RWPE1 (cell line): ENCODE measurements at regions not wholly inside any gene's neighbourhood (a gene's known extent, or its start where the extent isn't known, plus 50 kb on each side); places are given as distances from the start of the nearest gene placed in this dataset.

Source experiments
- CTCF ChIA-PET: fragments of 350-600 bp; sonication (Branson Sonifier 250); formaldehyde crosslinking; extraction: SDS; loops from one replicate; lab custom pipeline; 2021; lab: Yijun Ruan, JAX
- POLR2A ChIA-PET: fragments of 400-600 bp; formaldehyde crosslinking; extraction: SDS; loops from one replicate; lab custom pipeline; 2020; ENCODE audit warnings: antibody characterized with exemption; ENCODE audit not compliant: low non-redundant PET; lab: Yijun Ruan, JAX
- DNase-seq: peaks from one replicate; pipeline ENCODE4 v3.0.0; 2012; ENCODE audit warnings: low spot score
- H3K27ac ChIP-seq: fragments of 450-650 bp; 2 replicates; pipeline ENCODE4 v1.5.1; 2017
- TF ChIP-seq, protein P1 (sequence below): fragments of 450-650 bp; conservative IDR thresholded peaks from 2 replicates; pipeline ENCODE4 v1.5.1; 2017; ENCODE audit warnings: low read depth, mild to moderate bottlenecking

DNA sequence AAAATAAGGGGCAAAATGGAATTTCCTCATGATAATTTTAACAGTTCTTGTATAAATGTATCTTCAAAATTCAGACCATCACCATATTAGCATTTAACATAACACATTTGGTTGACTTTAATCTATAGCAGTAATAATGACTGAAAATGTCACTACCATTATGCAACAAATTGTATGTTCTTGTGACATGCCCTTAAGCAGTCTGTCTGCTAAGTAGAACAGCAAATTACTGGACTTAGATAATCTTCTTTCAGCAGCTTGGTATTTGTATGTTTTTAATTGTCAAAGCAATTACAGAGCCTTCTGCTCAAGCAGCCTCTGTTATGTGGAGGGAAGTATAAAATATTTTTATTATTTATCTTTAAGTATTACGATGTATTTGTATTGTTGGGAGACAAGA, 214.3 kb upstream of the NXPH2 start:
- TF ChIP-seq, protein P1, sequence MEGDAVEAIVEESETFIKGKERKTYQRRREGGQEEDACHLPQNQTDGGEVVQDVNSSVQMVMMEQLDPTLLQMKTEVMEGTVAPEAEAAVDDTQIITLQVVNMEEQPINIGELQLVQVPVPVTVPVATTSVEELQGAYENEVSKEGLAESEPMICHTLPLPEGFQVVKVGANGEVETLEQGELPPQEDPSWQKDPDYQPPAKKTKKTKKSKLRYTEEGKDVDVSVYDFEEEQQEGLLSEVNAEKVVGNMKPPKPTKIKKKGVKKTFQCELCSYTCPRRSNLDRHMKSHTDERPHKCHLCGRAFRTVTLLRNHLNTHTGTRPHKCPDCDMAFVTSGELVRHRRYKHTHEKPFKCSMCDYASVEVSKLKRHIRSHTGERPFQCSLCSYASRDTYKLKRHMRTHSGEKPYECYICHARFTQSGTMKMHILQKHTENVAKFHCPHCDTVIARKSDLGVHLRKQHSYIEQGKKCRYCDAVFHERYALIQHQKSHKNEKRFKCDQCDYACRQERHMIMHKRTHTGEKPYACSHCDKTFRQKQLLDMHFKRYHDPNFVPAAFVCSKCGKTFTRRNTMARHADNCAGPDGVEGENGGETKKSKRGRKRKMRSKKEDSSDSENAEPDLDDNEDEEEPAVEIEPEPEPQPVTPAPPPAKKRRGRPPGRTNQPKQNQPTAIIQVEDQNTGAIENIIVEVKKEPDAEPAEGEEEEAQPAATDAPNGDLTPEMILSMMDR: no peak
- DNase-seq: no peak
- no peak overlapping the region for H3K27ac ChIP-seq
- POLR2A ChIA-PET: no interaction called here
- CTCF ChIA-PET: interaction anchor here (0.6 kb wide), 1 partner anchor 444 kb away, joined by 5 read pairs; no protein-coding TSS in a partner anchor

DNA sequence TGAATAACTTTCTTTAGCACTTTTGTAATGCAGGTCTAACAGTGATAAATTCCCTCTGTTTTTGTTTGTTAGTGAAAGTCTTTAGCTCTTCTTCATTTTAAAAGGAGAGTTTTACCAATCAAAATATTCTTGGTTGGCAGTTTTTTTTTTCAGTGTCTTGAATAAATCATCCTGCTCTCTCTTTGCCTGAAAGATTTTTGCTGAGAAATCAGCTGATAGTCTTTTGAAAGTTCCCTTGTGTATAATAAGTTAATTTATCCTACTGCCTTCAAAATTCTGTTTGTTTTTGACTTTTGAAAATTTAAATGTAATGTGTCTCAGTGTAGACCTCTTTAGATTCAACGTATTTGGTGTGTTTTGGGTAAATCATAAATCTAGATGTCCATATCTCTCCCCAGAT, 205.7 kb upstream of the NXPH2 start:
- CTCF ChIA-PET: interaction anchor here (0.7 kb wide), 1 partner anchor 145 kb away, joined by 3 read pairs; no protein-coding TSS in a partner anchor
- TF ChIP-seq, protein P1: no peak
- POLR2A ChIA-PET: no interaction called here
- no peak for DNase-seq
- H3K27ac ChIP-seq: no peak overlapping the region

DNA sequence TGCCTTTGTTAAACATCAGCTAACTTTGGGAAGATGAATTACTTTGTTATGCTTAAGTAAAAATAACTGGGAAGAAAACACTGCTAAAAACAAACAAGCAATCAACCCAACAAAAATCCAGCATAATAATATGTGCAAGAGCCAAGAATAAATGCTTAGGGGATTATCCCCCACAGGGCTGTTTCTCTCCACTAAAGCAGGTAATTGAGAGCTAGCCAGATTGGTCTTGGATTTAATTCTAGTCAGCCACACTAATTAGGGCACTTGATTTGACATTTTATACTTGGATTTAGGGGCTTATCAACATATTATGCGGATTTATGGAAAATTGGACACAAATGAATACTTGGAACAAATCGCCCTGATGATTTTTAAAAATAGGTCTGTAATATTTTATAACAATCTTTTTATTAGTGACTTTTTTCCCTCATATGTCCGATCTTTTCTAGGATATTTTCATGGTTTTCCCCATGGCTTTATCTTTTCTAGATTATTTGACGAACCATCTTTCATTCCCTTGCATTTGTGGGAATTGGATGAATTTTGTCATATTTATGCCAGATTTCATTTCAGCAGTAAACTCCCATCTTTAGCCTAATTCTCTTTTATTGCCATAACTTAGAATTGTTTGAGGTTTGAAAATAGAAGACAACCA, 199.1 kb upstream of the NXPH2 start:
- CTCF ChIA-PET: no interaction called here
- TF ChIP-seq, protein P1: no peak
- no peak overlapping the region for H3K27ac ChIP-seq
- no peak for DNase-seq
- POLR2A ChIA-PET: no interaction called here

DNA sequence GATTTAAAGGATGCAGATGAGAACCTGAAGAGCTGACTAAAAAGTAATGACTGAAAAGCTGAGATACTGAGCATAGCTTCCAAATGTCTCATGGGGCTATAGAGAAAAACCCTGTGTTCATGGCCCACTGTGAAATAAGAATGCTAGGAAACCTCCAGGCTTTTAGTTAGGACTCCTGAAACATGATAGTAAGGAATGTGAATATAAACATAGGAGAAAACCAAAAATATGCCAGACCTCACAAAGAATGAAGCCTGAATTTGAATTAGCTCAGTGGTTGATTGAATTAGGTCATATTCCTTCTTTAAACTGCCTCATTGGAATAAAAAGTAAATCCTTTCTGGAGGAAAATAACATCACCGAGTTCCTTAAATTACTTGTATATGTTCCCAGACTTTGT, 194.5 kb upstream of the NXPH2 start:
- ChIA-PET CTCF (no interaction called here), POLR2A (no interaction called here)
- no peak for DNase-seq
- TF ChIP-seq, protein P1: no peak
- no peak overlapping the region for H3K27ac ChIP-seq

DNA sequence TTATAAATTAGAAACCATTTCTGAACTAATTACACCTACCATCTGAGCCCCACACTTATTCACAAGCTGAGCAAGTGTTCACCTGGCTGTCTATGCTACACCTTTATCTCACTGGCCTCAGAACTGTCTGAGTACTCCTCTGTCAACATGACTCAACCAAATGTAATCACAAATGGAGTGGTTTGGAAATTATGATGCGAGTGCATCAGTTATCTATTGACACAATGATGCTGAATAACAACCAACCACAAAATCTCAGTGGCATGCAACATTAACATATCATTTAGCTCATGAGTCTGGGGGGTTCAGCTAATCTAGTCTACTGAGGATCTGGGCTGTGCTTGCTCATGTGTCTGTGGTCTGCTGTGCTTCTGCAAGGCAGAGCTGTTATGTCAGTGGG, 184.2 kb upstream of the NXPH2 start:
- no peak overlapping the region for H3K27ac ChIP-seq
- peak; percentile 13 for DNase-seq
- ChIA-PET CTCF (no interaction called here), POLR2A (no interaction called here)
- TF ChIP-seq, protein P1: no peak

DNA sequence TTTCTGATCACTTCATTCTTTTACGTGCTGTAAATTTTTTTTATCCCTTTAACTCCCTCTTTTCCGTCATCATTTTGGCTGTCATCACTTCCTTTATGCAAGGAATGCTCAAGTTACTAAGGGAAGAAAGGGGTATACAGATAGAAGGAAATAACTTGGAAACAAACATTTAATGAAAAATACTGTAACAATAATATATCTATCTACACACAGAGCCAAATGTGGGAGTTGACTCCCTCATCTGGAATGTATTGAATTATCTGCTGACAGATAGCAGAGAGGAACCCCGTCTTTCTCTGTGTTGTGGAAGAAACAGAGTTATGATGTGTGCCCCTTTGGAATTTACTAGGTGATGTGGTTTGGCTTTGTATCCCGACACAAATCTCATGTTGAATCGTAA, 182.5 kb upstream of the NXPH2 start:
- POLR2A ChIA-PET: no interaction called here
- TF ChIP-seq, protein P1: no peak
- DNase-seq: no peak
- no peak overlapping the region for H3K27ac ChIP-seq
- CTCF ChIA-PET: no interaction called here
